ENCODE measurements at regions not wholly inside any gene's neighbourhood (a gene's known extent, or its start where the extent isn't known, plus 50 kb on each side); places are given as distances from the start of the nearest gene placed in this dataset.
"Not testable (repeated sequence)": the region's sequence is repeated elsewhere in the genome, so short reads cannot be mapped to it uniquely, and the experiment has no call there.

GRCh38 chr3:13186435-13186815 lies 113.2 kb upstream of the IQSEC1 start:
- H3K36me3 ChIP-seq (ENCODE audit: control insufficient read depth, insufficient read depth, low read length), result no peaks in the 10 kb centered on the region
- H3K4me3 ChIP-seq (ENCODE audit: low read depth, low read length), result no peak overlapping the region
- no peak for TF ChIP-seq CTCF (IDR thresholded peaks at IDR 0.05; ENCODE audit: insufficient read depth, low read length, poor library complexity, severe bottlenecking)
- DNase-seq (ENCODE audit: low read depth), result no peak
- H3K27me3 ChIP-seq (ENCODE audit: control insufficient read depth, insufficient read depth, low read length), result no peaks in the 10 kb centered on the region

- Histone ChIP-seq H3K27me3 (ENCODE audit: control insufficient read depth, insufficient read depth, low read length) (no peaks in the 10 kb centered on the region), H3K4me3 (ENCODE audit: low read depth, low read length) (no peak overlapping the region), H3K36me3 (ENCODE audit: control insufficient read depth, insufficient read depth, low read length) (no peaks in the 10 kb centered on the region)
- no peak for TF ChIP-seq CTCF (IDR thresholded peaks at IDR 0.05; ENCODE audit: insufficient read depth, low read length, poor library complexity, severe bottlenecking)
- no peak for DNase-seq (ENCODE audit: low read depth)
Observed at GRCh38 chr3:13185737-13186434, 112.7 kb upstream of the IQSEC1 start.

GRCh38 chr3:13179582-13180210 lies 106.5 kb upstream of the IQSEC1 start:
- not testable (repeated sequence) for H3K27me3 ChIP-seq (ENCODE audit: control insufficient read depth, insufficient read depth, low read length); DNase-seq (ENCODE audit: low read depth); H3K36me3 ChIP-seq (ENCODE audit: control insufficient read depth, insufficient read depth, low read length); H3K4me3 ChIP-seq (ENCODE audit: low read depth, low read length)

GRCh38 chr3:13179181-13179580 lies 106.0 kb upstream of the IQSEC1 start:
- Histone ChIP-seq H3K27me3 (ENCODE audit: control insufficient read depth, insufficient read depth, low read length) (peaks cover 2% of the 10 kb centered on the region), H3K4me3 (ENCODE audit: low read depth, low read length) (no peak overlapping the region), H3K36me3 (ENCODE audit: control insufficient read depth, insufficient read depth, low read length) (no peaks in the 10 kb centered on the region)
- no peak for TF ChIP-seq CTCF (IDR thresholded peaks at IDR 0.05; ENCODE audit: insufficient read depth, low read length, poor library complexity, severe bottlenecking)
- no peak for DNase-seq (ENCODE audit: low read depth)

- no peak for TF ChIP-seq CTCF (IDR thresholded peaks at IDR 0.05; ENCODE audit: insufficient read depth, low read length, poor library complexity, severe bottlenecking)
- DNase-seq (ENCODE audit: low read depth), result no peak
- no peak overlapping the region for H3K4me3 ChIP-seq (ENCODE audit: low read depth, low read length)
- peaks cover 2% of the 10 kb centered on the region for H3K27me3 ChIP-seq (ENCODE audit: control insufficient read depth, insufficient read depth, low read length)
- H3K36me3 ChIP-seq (ENCODE audit: control insufficient read depth, insufficient read depth, low read length), result no peaks in the 10 kb centered on the region
Observed at GRCh38 chr3:13178107-13178506, 104.9 kb upstream of the IQSEC1 start.

- no peak overlapping the region for H3K4me3 ChIP-seq (ENCODE audit: low read depth, low read length)
- H3K36me3 ChIP-seq (ENCODE audit: control insufficient read depth, insufficient read depth, low read length), result no peaks in the 10 kb centered on the region
- H3K27me3 ChIP-seq (ENCODE audit: control insufficient read depth, insufficient read depth, low read length), result peaks cover 2% of the 10 kb centered on the region
- no peak for TF ChIP-seq CTCF (IDR thresholded peaks at IDR 0.05; ENCODE audit: insufficient read depth, low read length, poor library complexity, severe bottlenecking)
- no peak for DNase-seq (ENCODE audit: low read depth)
Observed at GRCh38 chr3:13177641-13178040, 104.4 kb upstream of the IQSEC1 start.
